NT2/D1 (cell line): ENCODE measurements at regions not wholly inside any gene's neighbourhood (a gene's known extent, or its start where the extent isn't known, plus 50 kb on each side); places are given as distances from the start of the nearest gene placed in this dataset.

ENCODE experiments used
- DNase-seq: peaks from one replicate; pipeline ENCODE4 v3.0.0-alpha.2; 2011; ENCODE audit warnings: low read depth, low spot score
- H3K27me3 ChIP-seq: 2 replicates; pipeline ENCODE4 v1.6.0; 2011; ENCODE audit warnings: mild to moderate bottlenecking; ENCODE audit not compliant: insufficient read length, insufficient read depth
- H3K36me3 ChIP-seq: 2 replicates; pipeline ENCODE4 v1.6.1; 2011; ENCODE audit warnings: mild to moderate bottlenecking, low read length, mixed read lengths; ENCODE audit not compliant: insufficient read depth, insufficient read length
- H3K4me1 ChIP-seq: 2 replicates; pipeline ENCODE4 v1.5.1; 2011; ENCODE audit not compliant: insufficient read depth, insufficient read length
- H3K4me3 ChIP-seq: 2 replicates; pipeline ENCODE4 v1.5.1; 2011; ENCODE audit warnings: low read depth; ENCODE audit not compliant: insufficient read length
- H3K9ac ChIP-seq: 2 replicates; pipeline ENCODE4 v1.6.0; 2011; ENCODE audit warnings: low read depth; ENCODE audit not compliant: insufficient read length
- H3K9me3 ChIP-seq: 2 replicates; pipeline ENCODE4 v1.5.1; 2011; ENCODE audit warnings: mild to moderate bottlenecking, low read length; ENCODE audit not compliant: insufficient read depth
- SUZ12 ChIP-seq: IDR thresholded peaks from 2 replicates; pipeline ENCODE4 v1.6.1; 2011; ENCODE audit not compliant: insufficient read length, insufficient read depth; ENCODE audit errors: extremely low read depth
- YY1 ChIP-seq: IDR thresholded peaks from 2 replicates; pipeline ENCODE4 v1.6.1; 2011; ENCODE audit not compliant: insufficient read length, insufficient read depth
- ZNF274 ChIP-seq: IDR thresholded peaks from 2 replicates; pipeline ENCODE4 v1.6.1; 2011; ENCODE audit warnings: mild to moderate bottlenecking, low read depth, low read length

- Histone ChIP-seq H3K4me1 (peaks cover 10% of the 10 kb centered on the region), H3K4me3 (no peak overlapping the region), H3K9ac (no peak overlapping the region), H3K27me3 (peaks cover 4% of the 10 kb centered on the region), H3K9me3 (peaks cover 8% of the 10 kb centered on the region; the same call in 1 of the 2 replicates), H3K36me3 (no peaks in the 10 kb centered on the region)
- TF ChIP-seq ZNF274 (no peak), SUZ12 (no peak), YY1 (no peak)
- no peak for DNase-seq
Measured at GRCh38 chr15:66906668-66907614, 158.5 kb upstream of the SMAD3 start.

GRCh38 chr15:66907826-66908743 is 157.3 kb upstream of the SMAD3 start:
- Histone ChIP-seq H3K36me3 (no peaks in the 10 kb centered on the region), H3K4me1 (peaks cover 10% of the 10 kb centered on the region), H3K4me3 (no peak overlapping the region), H3K9ac (no peak overlapping the region), H3K27me3 (peaks cover 4% of the 10 kb centered on the region), H3K9me3 (peaks cover 8% of the 10 kb centered on the region; the same call in 1 of the 2 replicates)
- no peak for DNase-seq
- no peak for TF ChIP-seq YY1
- TF ChIP-seq ZNF274: no peak
- no peak for TF ChIP-seq SUZ12

GRCh38 chr15:66908744-66909095 is 156.7 kb upstream of the SMAD3 start:
- Histone ChIP-seq H3K27me3 (peaks cover 4% of the 10 kb centered on the region), H3K4me1 (peaks cover 10% of the 10 kb centered on the region), H3K9me3 (peaks cover 8% of the 10 kb centered on the region; the same call in 1 of the 2 replicates), H3K36me3 (no peaks in the 10 kb centered on the region), H3K4me3 (no peak overlapping the region), H3K9ac (no peak overlapping the region)
- no peak for TF ChIP-seq SUZ12
- no peak for TF ChIP-seq ZNF274
- no peak for TF ChIP-seq YY1
- no peak for DNase-seq

GRCh38 chr15:66909381-66909890 is 156.0 kb upstream of the SMAD3 start:
- no peak for TF ChIP-seq YY1
- TF ChIP-seq SUZ12: no peak
- no peak for TF ChIP-seq ZNF274
- no peaks in the 10 kb centered on the region for H3K36me3 ChIP-seq
- H3K9me3 ChIP-seq: peaks cover 8% of the 10 kb centered on the region; the same call in 1 of the 2 replicates
- no peak for DNase-seq
- peaks cover 10% of the 10 kb centered on the region for H3K4me1 ChIP-seq
- H3K4me3 ChIP-seq: no peak overlapping the region
- H3K9ac ChIP-seq: no peak overlapping the region
- H3K27me3 ChIP-seq: peaks cover 4% of the 10 kb centered on the region

GRCh38 chr15:66911131-66911700 is 154.2 kb upstream of the SMAD3 start:
- no peak overlapping the region for H3K9ac ChIP-seq
- peaks cover 4% of the 10 kb centered on the region for H3K27me3 ChIP-seq
- no peaks in the 10 kb centered on the region for H3K36me3 ChIP-seq
- H3K4me3 ChIP-seq: no peak overlapping the region
- peaks cover 10% of the 10 kb centered on the region for H3K4me1 ChIP-seq
- TF ChIP-seq SUZ12: no peak
- no peak for TF ChIP-seq ZNF274
- no peak for TF ChIP-seq YY1
- H3K9me3 ChIP-seq: peaks cover 3% of the 10 kb centered on the region; the same call in 1 of the 2 replicates
- no peak for DNase-seq

- Histone ChIP-seq H3K36me3 (no peaks in the 10 kb centered on the region), H3K9me3 (peaks cover 8% of the 10 kb centered on the region; the same call in 1 of the 2 replicates), H3K4me3 (no peak overlapping the region), H3K9ac (no peak overlapping the region), H3K4me1 (peaks cover 10% of the 10 kb centered on the region), H3K27me3 (peaks cover 4% of the 10 kb centered on the region)
- no peak for DNase-seq
- TF ChIP-seq ZNF274 (no peak), SUZ12 (no peak), YY1 (no peak)
Measured at GRCh38 chr15:66912001-66912400, 153.4 kb upstream of the SMAD3 start.
